Stimulated activated naive CD8-positive, alpha-beta T cell treated with anti-CD3 and anti-CD28 coated beads, Interleukin-15, amount 100 ng/mL, for 72 hours (primary cell): ENCODE measurements at regions not wholly inside any gene's neighbourhood (a gene's known extent, or its start where the extent isn't known, plus 50 kb on each side); places are given as distances from the start of the nearest gene placed in this dataset.
"Not testable (repeated sequence)": the region's sequence is repeated elsewhere in the genome, so short reads cannot be mapped to it uniquely, and the experiment has no call there.

Experiments used
- ATAC-seq: fragments of 150-1000 bp; cut with Tn5 transposase; 2 replicates; pipeline ENCODE4 v1.10.0; 2021; ENCODE audit warnings: mild to moderate bottlenecking, moderate library complexity
- DNase-seq, 2 donors: peaks; one replicate each; pipeline ENCODE4 v3.0.0; 2021 to 2022
- H3K27ac Mint-ChIP-seq, 2 donors: one replicate each; pipeline ENCODE4 v1.8.0; 2022; ENCODE audit warnings: mild to moderate bottlenecking in 2 of 2, mixed read lengths in 2 of 2, moderate library complexity in 2 of 2
- H3K27me3 Mint-ChIP-seq: one replicate; pipeline ENCODE4 v1.8.0; 2022; ENCODE audit warnings: mixed read lengths
- H3K4me1 Mint-ChIP-seq: one replicate; pipeline ENCODE4 v1.8.0; 2022; ENCODE audit warnings: mild to moderate bottlenecking, mixed read lengths
- H3K4me3 Mint-ChIP-seq, 2 donors: one replicate each; pipeline ENCODE4 v1.8.0; 2022; ENCODE audit warnings: mild to moderate bottlenecking in 2 of 2, mixed read lengths in 2 of 2, moderate library complexity in 1 of 2
- H3K9me3 Mint-ChIP-seq, 2 donors: one replicate each; pipeline ENCODE4 v1.8.0; 2022; ENCODE audit warnings: mixed read lengths in 2 of 2

- not testable (repeated sequence) for H3K27ac Mint-ChIP-seq, H3K4me3 Mint-ChIP-seq, DNase-seq, ATAC-seq, H3K9me3 Mint-ChIP-seq, H3K4me1 Mint-ChIP-seq
- peaks cover 17% of the 10 kb centered on the region for H3K27me3 Mint-ChIP-seq
Measured at GRCh38 chr6:151182958-151183357, 56.8 kb upstream of the AKAP12 start.

- no peak overlapping the region for H3K4me3 Mint-ChIP-seq
- H3K9me3 Mint-ChIP-seq = no peaks in the 10 kb centered on the region
- DNase-seq (no peak), ATAC-seq (no peak)
- no peak overlapping the region for H3K27ac Mint-ChIP-seq
- H3K4me1 Mint-ChIP-seq = no peaks in the 10 kb centered on the region
- H3K27me3 Mint-ChIP-seq = no peaks in the 10 kb centered on the region
Measured at GRCh38 chr6:151185148-151185547, 54.6 kb upstream of the AKAP12 start.

- Mint-ChIP-seq H3K27me3 (peaks cover 5% of the 10 kb centered on the region), H3K27ac (no peak overlapping the region)
Measured at GRCh38 chr6:151186306-151186705, 53.5 kb upstream of the AKAP12 start.

GRCh38 chr6:151186804-151187330 is 52.9 kb upstream of the AKAP12 start:
- H3K4me1 Mint-ChIP-seq = no peaks in the 10 kb centered on the region
- H3K9me3 Mint-ChIP-seq = no peaks in the 10 kb centered on the region
- H3K27ac Mint-ChIP-seq = no peak overlapping the region
- ATAC-seq = no peak
- H3K4me3 Mint-ChIP-seq = no peak overlapping the region
- H3K27me3 Mint-ChIP-seq = peaks cover 9% of the 10 kb centered on the region
- no peak for DNase-seq

More at GRCh38 chr6:151186306-151186705, 53.5 kb upstream of the AKAP12 start:
- DNase-seq (no peak), ATAC-seq (no peak)
- H3K4me3 Mint-ChIP-seq = no peak overlapping the region
- no peaks in the 10 kb centered on the region for H3K9me3 Mint-ChIP-seq
- no peaks in the 10 kb centered on the region for H3K4me1 Mint-ChIP-seq
